SK-N-MC (cell line): ENCODE measurements at regions not wholly inside any gene's neighbourhood (a gene's known extent, or its start where the extent isn't known, plus 50 kb on each side); places are given as distances from the start of the nearest gene placed in this dataset.

ENCODE experiments used
- DNase-seq: peaks from one replicate; pipeline ENCODE4 v3.0.0-alpha.2; 2011; ENCODE audit warnings: low read depth, low spot score
- H3K27ac ChIP-seq: fragments of 200-600 bp; sonication (generic); 2 replicates; pipeline ENCODE4 v1.5.1; 2016; ENCODE audit warnings: mixed run types
- H3K36me3 ChIP-seq: fragments of 200-600 bp; sonication (generic); 2 replicates; pipeline ENCODE4 v1.6.1; 2017; ENCODE audit warnings: antibody characterized with exemption, low read length, mixed read lengths; ENCODE audit not compliant: insufficient read depth
- H3K4me3 ChIP-seq: fragments of 200-600 bp; sonication (generic); 2 replicates; pipeline ENCODE4 v1.5.1; 2016
- H3K9ac ChIP-seq: fragments of 200-600 bp; sonication (generic); 2 replicates; pipeline ENCODE4 v1.8.0; 2017; ENCODE audit warnings: mixed run types, mixed read lengths; ENCODE audit not compliant: insufficient read length
- H3K9me3 ChIP-seq: fragments of 200-600 bp; sonication (generic); 2 replicates; pipeline ENCODE4 v1.6.1; 2017; ENCODE audit warnings: low read depth, mild to moderate bottlenecking, antibody characterized with exemption, low read length, moderate library complexity, mixed read lengths
- EZH2 ChIP-seq: fragments of 200-600 bp; sonication (generic); IDR thresholded peaks from one replicate; pipeline ENCODE4 v1.6.1; 2017; ENCODE audit warnings: antibody characterized with exemption
- FOXP2 ChIP-seq: optimal IDR thresholded peaks from 2 replicates; pipeline ENCODE3; 2011; ENCODE audit warnings: mild to moderate bottlenecking, moderate library complexity; ENCODE audit not compliant: insufficient read depth; ENCODE audit errors: extremely low read length, control extremely low read depth
- POLR2AphosphoS5 ChIP-seq: IDR thresholded peaks from 2 replicates; pipeline ENCODE4 v1.6.1; 2012; ENCODE audit warnings: mild to moderate bottlenecking, low read depth, low read length, borderline replicate concordance

DNA sequence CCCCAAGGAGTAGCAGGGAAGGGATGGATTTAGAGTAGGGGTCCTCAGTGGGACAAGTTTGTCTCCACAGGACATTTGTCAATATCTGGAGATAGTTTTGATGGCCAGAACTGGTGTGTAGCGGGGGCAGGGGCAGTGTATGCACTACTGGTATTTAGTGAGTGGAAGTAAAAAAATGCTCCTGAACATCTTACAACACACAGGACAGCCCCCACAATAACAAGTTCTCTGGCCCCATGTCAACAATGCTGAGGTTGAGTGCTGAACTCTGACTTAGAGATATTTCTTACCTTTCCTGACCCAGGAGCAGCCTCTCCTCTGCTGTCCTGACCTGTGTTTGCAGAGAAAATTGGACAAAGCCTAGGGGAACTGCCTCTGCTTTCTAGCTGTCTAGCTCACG is 365.8 kb downstream of the HAPSTR1 start:
- H3K36me3 ChIP-seq = no peaks in the 10 kb centered on the region
- no peaks in the 10 kb centered on the region for H3K9me3 ChIP-seq
- no peak overlapping the region for H3K4me3 ChIP-seq
- TF ChIP-seq FOXP2 (no peak), EZH2 (no peak), POLR2AphosphoS5 (no peak)
- H3K27ac ChIP-seq = no peak overlapping the region
- no peak overlapping the region for H3K9ac ChIP-seq
- no peak for DNase-seq

DNA sequence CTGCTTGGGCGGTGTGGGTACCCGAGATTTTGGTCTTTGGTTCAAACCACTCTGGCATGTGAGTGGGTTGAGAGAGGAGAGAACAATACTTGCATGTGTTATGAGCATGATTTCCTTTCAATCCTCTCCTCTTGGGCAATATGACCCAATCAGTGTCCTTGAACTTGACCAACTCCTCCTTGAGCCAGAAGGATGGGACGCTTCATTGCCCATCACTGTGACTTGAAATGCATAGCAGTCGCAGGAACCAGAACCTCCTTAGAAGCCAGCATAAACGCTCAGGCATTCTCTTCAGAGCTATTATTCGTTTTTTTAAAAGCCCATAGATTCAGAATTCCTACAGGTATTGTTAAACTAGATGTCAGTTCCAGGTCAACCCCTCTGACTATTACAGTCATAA is 367.4 kb downstream of the HAPSTR1 start:
- no peak overlapping the region for H3K27ac ChIP-seq
- H3K4me3 ChIP-seq = no peak overlapping the region
- no peak for DNase-seq
- H3K36me3 ChIP-seq = no peaks in the 10 kb centered on the region
- H3K9me3 ChIP-seq = no peaks in the 10 kb centered on the region
- TF ChIP-seq EZH2 = no peak
- no peak for TF ChIP-seq FOXP2
- TF ChIP-seq POLR2AphosphoS5 = no peak
- H3K9ac ChIP-seq = no peak overlapping the region

DNA sequence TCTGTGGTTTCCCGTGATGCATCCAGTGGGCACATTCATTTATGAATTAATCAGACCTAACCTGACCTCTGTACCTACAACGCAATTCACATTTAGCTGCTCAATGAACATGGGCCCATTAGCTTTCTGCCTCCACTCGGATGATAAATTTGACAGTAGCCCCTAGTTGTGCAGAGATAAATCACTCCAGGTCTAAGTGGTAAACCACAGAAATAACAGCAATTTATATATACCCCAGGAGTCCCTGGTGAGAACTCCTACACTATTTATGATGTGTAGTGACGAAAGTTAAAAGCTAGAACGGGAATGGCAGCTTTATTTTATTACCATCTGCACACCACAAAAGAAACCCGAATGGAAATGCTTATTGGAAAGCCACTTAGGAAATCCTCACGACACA is 371.5 kb downstream of the HAPSTR1 start:
- Histone ChIP-seq H3K27ac (no peak overlapping the region), H3K4me3 (no peak overlapping the region), H3K36me3 (no peaks in the 10 kb centered on the region), H3K9me3 (no peaks in the 10 kb centered on the region), H3K9ac (no peak overlapping the region)
- DNase-seq = no peak
- no peak for TF ChIP-seq POLR2AphosphoS5

DNA sequence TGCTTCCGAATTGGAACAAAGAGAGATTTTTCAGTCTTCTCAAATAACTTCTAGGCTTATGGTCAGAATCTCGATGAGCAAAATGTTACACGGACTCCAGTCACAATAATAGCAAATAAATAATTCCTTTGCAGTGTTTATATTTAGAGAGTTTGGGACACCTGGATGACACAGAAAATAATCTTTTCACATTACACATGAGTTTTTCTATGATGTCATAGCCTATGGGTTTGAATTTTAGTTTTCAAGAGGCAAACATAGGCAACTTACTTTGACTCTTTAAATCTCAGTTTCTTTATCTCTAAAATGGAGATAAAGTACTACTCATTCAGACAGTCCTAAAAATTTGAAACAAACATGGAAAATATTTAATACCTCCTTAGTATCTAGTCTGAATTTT is 372.0 kb downstream of the HAPSTR1 start:
- Histone ChIP-seq H3K4me3 (no peak overlapping the region), H3K36me3 (no peaks in the 10 kb centered on the region), H3K27ac (no peak overlapping the region), H3K9me3 (no peaks in the 10 kb centered on the region), H3K9ac (no peak overlapping the region)
- TF ChIP-seq EZH2 (no peak), FOXP2 (no peak), POLR2AphosphoS5 (no peak)
- DNase-seq = no peak

DNA sequence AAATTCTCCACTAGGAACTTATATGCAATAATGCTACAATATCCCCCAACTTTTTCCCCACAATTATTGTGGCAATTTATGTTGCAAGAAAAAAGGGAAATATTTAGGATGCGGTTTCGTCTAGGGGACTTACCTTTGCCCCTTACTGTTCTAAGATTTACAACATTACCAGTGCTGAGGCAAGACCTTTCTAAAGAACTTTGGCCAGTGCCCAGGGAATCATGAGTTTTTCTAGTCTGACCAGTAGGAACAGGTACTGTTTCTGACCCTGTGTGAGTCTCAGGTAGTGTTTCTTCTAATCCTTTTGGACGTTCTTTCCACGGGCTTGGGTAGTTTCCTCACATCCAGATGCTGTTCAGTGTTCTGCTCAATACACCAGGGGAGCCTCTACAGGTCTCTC is 373.7 kb downstream of the HAPSTR1 start:
- H3K9ac ChIP-seq = no peak overlapping the region
- H3K27ac ChIP-seq = no peak overlapping the region
- no peak overlapping the region for H3K4me3 ChIP-seq
- no peaks in the 10 kb centered on the region for H3K36me3 ChIP-seq
- no peaks in the 10 kb centered on the region for H3K9me3 ChIP-seq
- TF ChIP-seq EZH2 (no peak), FOXP2 (no peak), POLR2AphosphoS5 (no peak)
- no peak for DNase-seq

DNA sequence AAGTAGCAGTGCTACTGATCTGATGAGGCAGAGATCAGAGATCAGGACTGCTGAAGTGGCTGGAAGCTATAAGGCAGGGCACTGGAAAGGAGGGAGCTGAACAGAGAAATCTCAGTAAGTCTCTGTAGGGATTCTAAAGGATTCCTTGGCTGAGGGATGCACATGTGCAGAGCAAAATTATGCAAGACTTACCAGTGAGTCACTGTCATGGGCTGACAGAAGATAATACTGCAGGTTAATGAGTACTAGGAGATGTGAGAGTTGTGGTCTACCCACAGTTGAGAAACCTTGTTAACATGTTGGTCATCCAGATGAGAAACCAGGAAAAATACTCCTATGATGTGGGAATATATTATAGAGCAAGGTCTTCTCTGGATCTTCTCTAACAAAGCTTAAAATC is 378.1 kb downstream of the HAPSTR1 start:
- H3K27ac ChIP-seq = no peak overlapping the region
- no peak overlapping the region for H3K4me3 ChIP-seq
- no peaks in the 10 kb centered on the region for H3K36me3 ChIP-seq
- no peak overlapping the region for H3K9ac ChIP-seq
- H3K9me3 ChIP-seq = no peaks in the 10 kb centered on the region
- no peak for TF ChIP-seq POLR2AphosphoS5
- TF ChIP-seq FOXP2 = no peak
- no peak for TF ChIP-seq EZH2
- DNase-seq = no peak

DNA sequence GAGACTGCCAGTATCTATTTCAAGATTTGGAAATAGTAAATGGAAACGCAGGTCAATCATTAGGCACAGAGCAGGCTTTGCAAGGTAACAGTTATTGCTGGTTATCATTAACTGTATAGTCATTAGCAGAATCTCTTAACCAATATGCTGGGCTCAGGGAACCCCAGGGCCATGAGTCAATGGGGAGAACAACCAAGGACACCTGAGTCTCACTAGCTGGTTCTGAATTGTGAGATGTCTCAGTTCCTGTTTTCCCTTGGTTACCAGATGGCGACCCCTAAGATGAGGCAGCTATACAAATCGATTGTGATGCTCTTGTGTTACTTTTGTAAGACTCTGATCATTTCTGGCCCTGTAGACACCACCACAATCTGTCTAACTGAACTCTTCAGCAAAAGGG is 385.3 kb downstream of the HAPSTR1 start:
- Histone ChIP-seq H3K36me3 (no peaks in the 10 kb centered on the region), H3K9me3 (no peaks in the 10 kb centered on the region), H3K4me3 (no peak overlapping the region), H3K9ac (no peak overlapping the region), H3K27ac (no peak overlapping the region)
- TF ChIP-seq FOXP2 = no peak
- TF ChIP-seq POLR2AphosphoS5 = no peak
- TF ChIP-seq EZH2 = no peak
- DNase-seq = no peak

DNA sequence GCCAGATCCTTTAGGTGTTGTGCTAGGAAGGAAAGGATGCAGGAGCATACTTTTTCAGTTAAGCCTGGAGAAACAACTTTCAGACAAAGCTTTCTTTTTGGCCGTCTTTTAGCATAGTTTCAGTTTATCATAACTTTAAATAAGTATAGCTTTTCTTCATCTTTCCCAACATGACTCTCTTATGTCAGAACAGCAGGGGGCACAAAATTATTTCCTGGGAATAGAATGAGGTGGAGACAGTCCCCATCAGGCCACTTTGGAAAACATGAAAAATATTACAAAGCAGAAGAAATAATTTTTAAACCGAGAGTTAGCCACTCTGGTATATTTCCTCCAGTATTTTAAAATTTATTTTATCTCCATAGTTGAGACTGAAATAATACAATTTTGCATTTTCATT is 387.6 kb downstream of the HAPSTR1 start:
- no peak overlapping the region for H3K4me3 ChIP-seq
- no peak for DNase-seq
- H3K36me3 ChIP-seq = no peaks in the 10 kb centered on the region
- no peak overlapping the region for H3K27ac ChIP-seq
- no peak for TF ChIP-seq POLR2AphosphoS5
- no peaks in the 10 kb centered on the region for H3K9me3 ChIP-seq
- no peak overlapping the region for H3K9ac ChIP-seq

DNA sequence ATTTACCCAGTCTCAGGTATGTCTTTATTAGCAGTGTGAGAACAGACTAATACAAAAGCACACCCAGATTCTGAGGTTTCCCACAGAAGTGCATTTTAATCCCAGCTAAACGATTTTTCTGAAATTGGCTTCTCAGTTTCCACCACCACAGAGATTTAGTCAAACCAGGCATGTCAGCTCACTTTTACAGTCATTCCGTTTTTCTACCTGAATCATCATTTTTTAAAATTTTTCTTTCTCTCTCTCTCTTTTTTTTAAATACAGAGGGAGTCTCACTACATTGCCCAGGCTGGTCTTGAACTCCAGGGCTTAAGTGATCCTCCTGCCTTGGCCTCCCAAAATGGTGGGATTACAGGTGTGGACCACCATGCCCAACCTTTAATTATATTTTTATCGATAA is 389.1 kb downstream of the HAPSTR1 start:
- Histone ChIP-seq H3K9ac (no peak overlapping the region), H3K27ac (no peak overlapping the region), H3K9me3 (no peaks in the 10 kb centered on the region), H3K36me3 (no peaks in the 10 kb centered on the region), H3K4me3 (no peak overlapping the region)
- TF ChIP-seq POLR2AphosphoS5 = no peak
- no peak for TF ChIP-seq FOXP2
- TF ChIP-seq EZH2 = no peak
- no peak for DNase-seq
